ENCODE measurements at regions not wholly inside any gene's neighbourhood (a gene's known extent, or its start where the extent isn't known, plus 50 kb on each side); places are given as distances from the start of the nearest gene placed in this dataset.

GRCh38 chr15:61509327-61509840 lies 280.3 kb upstream of the RORA start:
- no peak for TF ChIP-seq EZH2 (IDR thresholded peaks at IDR 0.05; ENCODE audit: low read length)
- no peak for TF ChIP-seq CTCF (optimal IDR thresholded peaks at IDR 0.05 in 1 of 3, IDR thresholded peaks at IDR 0.05 in 1 of 3, conservative IDR thresholded peaks at IDR 0.05 in 1 of 3; ENCODE audit: extremely low read depth in 1 of 3, insufficient read depth in 2 of 3, low read length in 3 of 3)

Data from keratinocyte (primary cell).